ENCODE measurements at regions not wholly inside any gene's neighbourhood (a gene's known extent, or its start where the extent isn't known, plus 50 kb on each side); places are given as distances from the start of the nearest gene placed in this dataset.

GRCh38 chr10:43746906-43747305 lies 98.2 kb upstream of the ZNF32 start:
- DNase-seq (ENCODE audit: low read depth in 2 of 2): no peak

DNA sequence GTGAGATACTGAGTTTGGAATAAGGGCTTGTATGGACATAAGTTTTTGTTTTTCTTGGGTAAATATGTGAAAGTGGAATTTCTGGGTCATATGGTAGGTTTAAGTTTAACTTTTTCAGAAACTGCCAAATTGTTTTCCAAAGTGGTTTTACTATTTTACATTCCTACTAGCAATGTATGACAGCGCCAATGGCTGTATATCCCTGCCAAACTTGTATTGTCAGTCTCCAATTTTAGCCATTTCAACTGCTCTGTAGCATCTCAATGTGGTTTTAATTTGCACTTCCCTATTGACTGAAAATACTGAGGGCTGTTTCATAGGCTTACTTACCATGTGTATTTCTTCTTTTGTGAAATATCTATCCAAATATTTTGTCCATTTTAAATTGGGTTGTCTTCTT lies 90.5 kb upstream of the ZNF32 start:
- no peak for DNase-seq (ENCODE audit: low read depth in 2 of 2)

- DNase-seq (ENCODE audit: low read depth in 2 of 2): no peak
Observed at GRCh38 chr10:43737003-43737402, 88.3 kb upstream of the ZNF32 start.

DNA sequence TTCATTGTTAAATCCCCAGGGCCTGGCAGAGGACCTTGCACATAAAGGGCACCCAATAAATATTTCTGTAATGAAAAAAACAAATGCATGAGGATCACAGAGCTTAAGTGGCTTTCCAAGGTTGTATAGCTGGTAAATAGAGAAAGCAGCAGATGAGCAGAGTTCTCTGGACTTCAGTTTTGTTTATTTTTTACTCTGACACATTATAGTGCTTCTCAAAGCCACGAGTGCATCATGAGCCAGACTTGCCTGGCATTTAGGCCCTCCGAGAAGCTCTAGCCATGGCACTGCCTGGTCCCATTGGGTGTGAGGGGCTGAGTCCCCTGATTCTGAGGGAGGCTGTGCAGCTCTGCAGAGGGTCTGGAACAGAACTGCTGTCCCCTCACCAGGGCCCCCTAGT lies 87.2 kb upstream of the ZNF32 start:
- no peak for DNase-seq (ENCODE audit: low read depth in 2 of 2)

DNA sequence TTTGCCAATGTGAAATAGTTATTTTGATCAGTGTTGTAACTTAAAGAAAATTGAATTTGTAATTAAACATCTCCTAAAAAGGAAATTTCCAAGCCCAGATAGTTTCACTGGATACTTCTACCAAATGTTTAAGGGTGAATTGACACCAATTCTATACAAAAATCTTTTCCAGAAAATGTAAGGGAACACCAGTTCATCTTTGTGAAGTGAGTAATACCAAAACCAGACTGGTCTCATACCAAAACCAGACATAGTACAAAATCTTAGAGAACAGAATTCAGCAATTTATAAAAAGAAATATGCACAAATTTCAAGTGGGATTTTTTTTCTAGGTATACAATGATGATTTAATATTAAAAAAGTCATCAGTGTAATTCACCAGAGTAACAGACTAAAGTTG lies 86.0 kb upstream of the ZNF32 start:
- DNase-seq (ENCODE audit: low read depth in 2 of 2): no peak

- DNase-seq (ENCODE audit: low read depth in 2 of 2): no peak
Observed at GRCh38 chr10:43731486-43731885, 82.8 kb upstream of the ZNF32 start.

DNA sequence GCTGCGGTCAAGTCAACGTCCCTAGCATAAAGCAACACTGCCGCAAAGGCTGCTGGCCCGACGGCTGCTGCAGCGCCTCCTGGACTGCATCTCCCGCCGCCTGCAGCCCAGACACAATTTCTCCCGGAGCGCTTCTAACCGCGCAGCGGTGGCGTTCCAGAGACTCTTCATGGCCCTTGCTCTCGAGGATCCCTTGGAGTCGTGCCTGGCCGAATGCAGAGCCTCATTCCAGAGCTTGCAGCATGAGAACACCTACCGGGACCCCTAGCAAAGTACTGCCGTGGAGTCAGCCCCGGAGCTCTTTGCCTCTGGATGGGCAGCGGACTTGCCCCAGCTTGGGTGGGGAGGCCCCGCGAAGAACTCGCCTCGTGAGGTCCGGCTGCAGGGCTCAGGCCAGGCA lies 79.7 kb upstream of the ZNF32 start:
- no peak for DNase-seq (ENCODE audit: low read depth in 2 of 2)

DNA sequence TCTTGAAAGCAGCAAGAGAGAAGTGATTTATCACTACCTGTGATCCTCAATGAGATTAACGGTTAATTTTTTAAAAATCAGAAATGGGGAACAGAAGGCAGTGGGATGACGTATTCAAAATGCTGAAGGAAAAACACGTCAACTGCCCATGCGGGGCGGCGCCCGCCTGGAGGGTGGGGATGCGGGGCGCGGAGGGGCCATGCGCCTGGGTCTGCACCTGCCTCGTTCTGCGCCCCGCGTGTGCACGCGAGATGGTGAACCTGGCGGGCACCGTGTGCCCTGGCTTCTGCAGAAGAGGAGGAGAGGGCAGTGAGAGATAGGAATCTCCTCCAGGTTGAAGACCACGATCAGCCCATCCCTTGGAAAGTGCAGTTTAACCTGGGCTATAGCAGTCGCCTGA lies 79.3 kb upstream of the ZNF32 start:
- no peak for DNase-seq (ENCODE audit: low read depth in 2 of 2)

DNA sequence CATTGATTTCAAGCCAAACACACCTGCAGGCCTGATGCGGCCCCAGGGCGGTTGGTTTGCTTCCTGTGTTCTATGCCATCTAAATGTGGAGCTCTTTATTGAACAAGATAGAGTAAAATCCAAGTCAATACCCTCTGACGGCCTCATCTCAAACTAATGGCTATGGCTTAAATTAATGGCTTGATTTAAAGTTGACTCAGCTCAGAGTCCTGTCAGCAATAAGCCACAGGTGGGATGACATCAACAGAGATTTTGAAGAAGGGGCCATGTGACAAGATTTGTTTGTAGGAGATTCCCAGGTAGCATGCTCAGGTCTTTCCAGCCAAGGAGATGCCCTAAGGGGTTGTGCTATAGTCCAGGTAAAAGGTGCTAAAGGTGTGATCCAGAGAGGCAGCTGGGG lies 66.7 kb upstream of the ZNF32 start:
- no peak for DNase-seq (ENCODE audit: low read depth in 2 of 2)

- no peak for DNase-seq (ENCODE audit: low read depth in 2 of 2)
Observed at GRCh38 chr10:43712821-43713584, 64.3 kb upstream of the ZNF32 start.

DNA sequence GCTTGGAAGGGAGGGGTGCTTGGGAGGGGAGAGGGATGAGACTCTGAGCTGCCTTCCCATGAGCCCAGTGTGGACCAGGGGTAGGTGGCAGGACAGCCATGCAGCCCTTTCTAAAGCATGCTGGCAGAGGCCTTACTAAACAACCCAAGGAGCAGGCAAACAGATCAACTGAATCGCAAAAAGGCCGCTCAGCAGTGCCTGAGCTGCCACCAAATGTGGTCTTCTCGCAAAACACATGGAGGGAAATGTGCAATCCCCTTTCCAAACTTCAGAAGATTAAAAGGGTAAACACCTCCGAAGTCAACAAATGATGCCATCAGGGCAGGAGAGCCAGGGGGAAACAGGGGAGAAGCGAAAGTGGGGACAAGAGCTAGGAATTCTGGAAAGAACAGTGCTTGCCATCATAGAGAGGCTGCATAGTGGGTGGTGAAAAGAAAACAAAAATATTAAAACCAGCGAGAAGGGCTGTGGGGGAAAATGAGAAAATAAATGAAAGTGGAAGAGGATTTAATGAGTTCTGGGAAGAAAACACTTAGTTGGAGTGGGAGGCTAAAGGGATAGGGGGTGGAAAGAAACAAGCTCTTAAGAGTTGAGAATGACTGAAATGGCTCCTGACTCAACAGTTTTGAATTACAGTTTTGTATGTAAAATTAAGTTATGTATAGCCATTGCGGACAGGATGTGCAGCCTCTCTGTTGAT lies 62.2 kb upstream of the ZNF32 start:
- DNase-seq (ENCODE audit: low read depth in 2 of 2): no peak

GRCh38 chr10:43708262-43708661 lies 59.6 kb upstream of the ZNF32 start:
- no peak for DNase-seq (ENCODE audit: low read depth in 2 of 2)

DNA sequence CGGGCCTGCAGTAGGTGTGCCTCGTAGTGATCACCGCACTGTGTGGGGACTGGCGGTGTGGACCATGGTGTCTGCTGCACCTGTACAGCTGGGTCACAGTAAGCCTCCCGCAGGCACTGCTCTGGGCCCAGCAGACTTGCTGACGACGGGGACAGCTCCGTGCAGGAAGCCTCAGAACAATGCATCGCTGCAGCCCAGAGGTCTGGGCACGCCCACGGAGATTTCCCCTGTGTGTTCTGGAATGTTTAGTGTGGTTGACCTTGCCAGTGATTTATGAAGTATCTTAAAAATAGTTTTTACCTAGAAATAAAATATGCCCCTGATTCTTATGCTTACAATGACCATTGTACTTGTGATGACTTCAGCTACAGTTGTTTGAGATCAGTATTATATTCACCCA lies 59.1 kb upstream of the ZNF32 start:
- no peak for DNase-seq (ENCODE audit: low read depth in 2 of 2)

GRCh38 chr10:43706166-43706565 lies 57.5 kb upstream of the ZNF32 start:
- no peak for DNase-seq (ENCODE audit: low read depth in 2 of 2)

DNA sequence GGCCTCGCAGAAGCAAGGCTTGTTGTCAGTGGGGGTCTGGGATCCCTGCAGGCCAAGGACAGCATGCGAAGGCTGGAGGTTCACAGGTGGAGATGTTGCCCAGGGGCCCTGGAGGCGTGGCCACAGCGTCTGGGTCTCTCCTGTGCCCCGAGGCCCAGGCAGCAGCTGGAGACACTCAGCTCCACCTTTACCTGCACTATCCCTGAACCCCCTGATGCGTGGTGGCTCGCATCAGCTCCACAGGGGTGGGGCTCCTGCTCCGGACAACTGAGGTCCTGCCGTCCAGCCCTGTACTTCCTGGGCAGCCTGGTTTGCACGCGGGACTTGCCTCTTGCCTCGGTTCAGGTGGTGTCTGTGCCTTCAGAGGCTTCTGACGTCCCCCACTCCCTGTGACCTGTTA lies 54.6 kb upstream of the ZNF32 start:
- no peak for DNase-seq (ENCODE audit: low read depth in 2 of 2)

- no peak for DNase-seq (ENCODE audit: low read depth in 2 of 2)
Observed at GRCh38 chr10:43702936-43703281, 54.2 kb upstream of the ZNF32 start.

DNA sequence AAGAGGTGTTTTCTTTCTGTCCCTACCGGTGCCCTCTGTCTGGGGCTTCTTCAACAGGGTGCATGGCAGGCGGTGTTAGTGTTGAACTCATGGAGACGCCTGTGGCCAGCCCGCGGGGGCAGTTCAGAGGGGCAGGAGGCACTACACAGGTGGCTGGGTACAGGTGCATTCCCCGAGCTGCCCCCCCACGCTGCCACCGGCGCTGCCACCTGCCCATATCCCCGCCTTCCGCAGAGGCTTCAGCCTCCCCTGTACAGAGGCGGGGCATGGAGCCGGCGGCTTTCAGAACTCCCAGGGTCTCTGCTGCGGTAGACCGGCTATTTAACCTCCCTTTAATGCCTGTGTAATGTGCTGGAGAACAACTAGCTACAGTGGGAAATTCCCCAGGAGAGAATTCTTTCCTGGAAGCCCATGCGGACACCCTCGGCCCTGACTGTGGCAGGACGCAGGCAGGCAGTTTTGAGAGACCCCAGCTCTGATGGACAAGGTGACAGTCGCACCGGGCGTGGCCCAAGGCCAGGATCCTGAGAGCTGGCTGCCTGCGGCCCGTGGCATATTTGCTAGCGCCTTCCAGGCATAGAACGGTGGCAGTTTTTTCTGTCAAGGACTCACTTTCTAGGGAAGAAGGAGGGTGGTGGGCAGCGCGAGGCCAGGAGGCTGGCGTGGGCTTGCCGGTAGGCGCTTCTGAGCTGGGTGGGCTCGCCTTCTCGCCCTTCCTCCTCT lies 53.7 kb upstream of the ZNF32 start:
- no peak for DNase-seq (ENCODE audit: low read depth in 2 of 2)

DNA sequence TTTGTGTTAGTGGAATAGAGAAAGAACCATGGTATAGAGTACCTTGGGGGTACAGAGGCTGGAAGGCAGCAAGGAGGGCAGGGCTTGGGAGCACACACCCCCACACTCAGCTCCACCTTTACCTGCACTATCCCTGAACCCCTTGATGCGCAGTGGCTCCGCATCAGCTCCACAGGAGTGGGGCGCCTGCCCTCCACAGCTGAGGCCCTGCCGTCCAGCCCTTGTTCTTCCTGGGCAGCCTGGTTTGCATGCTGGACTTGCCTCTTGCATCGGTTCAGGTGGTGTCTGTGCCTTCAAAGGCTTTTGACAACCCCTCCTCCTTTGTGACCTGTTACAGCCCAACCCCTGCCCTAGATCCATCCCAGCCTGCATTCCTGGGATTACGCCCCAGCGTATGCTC lies 52.6 kb upstream of the ZNF32 start:
- DNase-seq (ENCODE audit: low read depth in 2 of 2): no peak

DNA sequence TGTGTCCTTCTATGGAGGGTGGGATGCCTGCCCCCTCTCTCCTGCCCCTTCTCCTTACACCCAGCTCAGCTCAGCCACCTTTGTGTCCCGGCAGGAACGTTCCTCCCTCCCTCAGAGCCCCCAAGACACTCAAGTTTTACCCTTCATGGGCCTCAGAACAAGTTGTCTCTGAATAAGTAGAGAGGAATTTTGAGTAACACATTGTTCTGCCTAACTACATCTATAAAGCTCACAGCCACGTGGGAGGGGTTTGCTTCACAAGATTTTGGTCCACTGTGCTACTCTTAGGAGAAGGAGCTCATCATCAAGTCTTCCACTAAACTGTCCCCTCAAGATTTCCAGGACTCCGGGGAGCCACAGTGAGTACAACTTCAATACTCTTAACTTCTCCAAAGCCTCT lies 51.6 kb upstream of the ZNF32 start:
- no peak for DNase-seq (ENCODE audit: low read depth in 2 of 2)

GRCh38 chr10:43699516-43699915 lies 50.8 kb upstream of the ZNF32 start:
- no peak for DNase-seq (ENCODE audit: low read depth in 2 of 2)
